OCI-LY3 (cell line): ENCODE measurements at regions not wholly inside any gene's neighbourhood (a gene's known extent, or its start where the extent isn't known, plus 50 kb on each side); places are given as distances from the start of the nearest gene placed in this dataset.

Experiments used
- EZH2phosphoT487 ChIP-seq: fragments of 200-600 bp; shearing (Covaris generic); IDR thresholded peaks from 2 replicates; pipeline ENCODE4 v1.6.1; 2018; ENCODE audit warnings: antibody characterized with exemption, mixed run types, low read depth
- TF ChIP-seq, protein P1 (sequence below): fragments of 200-600, 300-600 bp; sonication (generic); IDR thresholded peaks from 2 replicates; pipeline ENCODE4 v1.5.1; 2014; ENCODE audit warnings: antibody characterized with exemption, low read length, low read depth

DNA sequence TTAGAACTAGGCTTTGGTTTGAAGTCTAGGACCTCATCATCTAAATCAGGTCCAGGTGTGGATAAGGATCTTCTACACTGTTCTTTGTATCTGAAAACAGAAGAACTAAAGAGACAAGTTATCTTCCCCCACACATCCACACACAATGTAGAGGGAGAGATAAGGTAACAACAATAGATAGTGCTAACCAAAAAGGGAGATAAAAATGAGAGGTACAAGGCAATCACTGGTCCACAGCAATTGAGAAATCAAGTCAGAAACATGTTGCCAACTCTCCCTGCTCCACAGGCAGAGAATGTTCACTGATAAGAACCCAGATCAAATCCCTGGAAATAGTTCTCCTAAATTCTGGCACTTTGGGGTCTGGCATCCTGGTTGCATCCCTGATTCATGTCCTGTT lies 75.8 kb upstream of the LHX8 start:
- no peak for TF ChIP-seq EZH2phosphoT487
- TF ChIP-seq, protein P1, sequence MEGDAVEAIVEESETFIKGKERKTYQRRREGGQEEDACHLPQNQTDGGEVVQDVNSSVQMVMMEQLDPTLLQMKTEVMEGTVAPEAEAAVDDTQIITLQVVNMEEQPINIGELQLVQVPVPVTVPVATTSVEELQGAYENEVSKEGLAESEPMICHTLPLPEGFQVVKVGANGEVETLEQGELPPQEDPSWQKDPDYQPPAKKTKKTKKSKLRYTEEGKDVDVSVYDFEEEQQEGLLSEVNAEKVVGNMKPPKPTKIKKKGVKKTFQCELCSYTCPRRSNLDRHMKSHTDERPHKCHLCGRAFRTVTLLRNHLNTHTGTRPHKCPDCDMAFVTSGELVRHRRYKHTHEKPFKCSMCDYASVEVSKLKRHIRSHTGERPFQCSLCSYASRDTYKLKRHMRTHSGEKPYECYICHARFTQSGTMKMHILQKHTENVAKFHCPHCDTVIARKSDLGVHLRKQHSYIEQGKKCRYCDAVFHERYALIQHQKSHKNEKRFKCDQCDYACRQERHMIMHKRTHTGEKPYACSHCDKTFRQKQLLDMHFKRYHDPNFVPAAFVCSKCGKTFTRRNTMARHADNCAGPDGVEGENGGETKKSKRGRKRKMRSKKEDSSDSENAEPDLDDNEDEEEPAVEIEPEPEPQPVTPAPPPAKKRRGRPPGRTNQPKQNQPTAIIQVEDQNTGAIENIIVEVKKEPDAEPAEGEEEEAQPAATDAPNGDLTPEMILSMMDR: no peak
